ENCODE measurements at regions not wholly inside any gene's neighbourhood (a gene's known extent, or its start where the extent isn't known, plus 50 kb on each side); places are given as distances from the start of the nearest gene placed in this dataset.

DNA sequence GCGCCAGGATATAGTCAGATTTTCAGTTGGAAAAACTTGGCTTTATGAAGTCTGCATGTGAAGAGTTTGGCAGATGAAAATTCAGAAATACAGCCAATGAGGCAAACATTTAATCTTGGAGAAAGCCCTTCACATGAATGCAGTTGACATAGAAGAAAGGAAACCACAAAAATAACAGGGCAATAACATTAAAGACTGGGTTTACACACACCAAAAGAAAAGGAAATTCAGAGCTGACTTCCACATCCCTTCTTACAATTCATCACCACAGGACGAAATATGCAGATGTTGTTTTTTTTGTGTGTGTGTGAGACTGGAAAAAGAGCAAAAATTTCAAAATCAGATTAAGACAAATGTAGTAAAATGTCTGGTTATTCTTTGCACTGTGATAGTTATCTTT, 69.8 kb upstream of the HEY2 start:
- no peak for TF ChIP-seq CTCF (IDR thresholded peaks at IDR 0.05; ENCODE audit: control insufficient read depth, extremely low read depth, insufficient read depth)
- H3K4me3 ChIP-seq (ENCODE audit: low read depth, low read length) = no peak overlapping the region
- DNase-seq (ENCODE audit: low read depth) = no peak

- DNase-seq (ENCODE audit: low read depth) = no peak
- H3K4me3 ChIP-seq (ENCODE audit: low read depth, low read length) = no peak overlapping the region
- no peak for TF ChIP-seq CTCF (IDR thresholded peaks at IDR 0.05; ENCODE audit: control insufficient read depth, extremely low read depth, insufficient read depth)
Observed at GRCh38 chr6:125682939-125683338, 66.5 kb upstream of the HEY2 start.

DNA sequence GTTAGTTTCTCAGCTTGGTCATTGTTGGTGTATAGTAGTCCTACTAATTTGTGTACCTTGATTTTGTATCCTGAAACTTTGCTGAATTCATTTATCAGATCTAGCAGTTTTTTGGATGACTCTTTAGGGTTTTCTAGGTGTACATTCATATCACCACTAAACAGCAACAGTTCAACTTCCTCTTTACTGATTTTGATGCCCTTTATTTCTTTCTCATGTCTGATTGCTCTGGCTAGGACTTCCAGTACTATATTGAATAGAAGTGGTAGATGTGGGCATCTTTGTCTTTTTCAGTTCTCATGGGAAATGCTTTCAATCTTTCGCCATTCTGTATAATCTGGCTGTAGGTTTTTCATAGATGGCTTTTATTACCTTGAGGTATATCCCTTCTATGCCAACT, 61.3 kb upstream of the HEY2 start:
- H3K4me3 ChIP-seq (ENCODE audit: low read depth, low read length) = no peak overlapping the region
- no peak for DNase-seq (ENCODE audit: low read depth)
- no peak for TF ChIP-seq CTCF (IDR thresholded peaks at IDR 0.05; ENCODE audit: control insufficient read depth, extremely low read depth, insufficient read depth)

DNA sequence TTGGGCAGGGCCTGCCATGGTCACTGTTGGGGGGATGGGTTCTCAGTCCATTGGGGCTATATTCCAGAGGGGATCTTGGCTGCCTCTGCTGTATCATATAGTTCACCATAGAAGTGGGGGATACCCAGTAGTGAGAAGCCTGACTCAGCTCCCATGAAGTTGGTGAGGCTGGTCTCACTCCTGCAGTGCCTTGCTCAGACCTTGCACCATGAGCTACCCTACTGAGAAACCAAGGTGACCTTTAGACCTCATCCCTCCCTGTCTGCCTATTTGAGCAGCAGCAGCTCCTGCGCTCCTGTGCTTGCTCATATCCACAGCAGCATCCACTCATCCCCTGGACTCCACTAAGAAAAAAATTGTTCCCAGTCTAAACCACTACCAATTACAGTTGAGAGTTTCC, 56.0 kb upstream of the HEY2 start:
- no peak for TF ChIP-seq CTCF (IDR thresholded peaks at IDR 0.05; ENCODE audit: control insufficient read depth, extremely low read depth, insufficient read depth)
- no peak overlapping the region for H3K4me3 ChIP-seq (ENCODE audit: low read depth, low read length)
- no peak for DNase-seq (ENCODE audit: low read depth)

GRCh38 chr6:125699591-125699990, 49.8 kb upstream of the HEY2 start:
- no peak for TF ChIP-seq CTCF (IDR thresholded peaks at IDR 0.05; ENCODE audit: control insufficient read depth, extremely low read depth, insufficient read depth)
- no peak overlapping the region for H3K4me3 ChIP-seq (ENCODE audit: low read depth, low read length)
- DNase-seq (ENCODE audit: low read depth) = no peak
